RWPE2 (cell line): ENCODE measurements at regions not wholly inside any gene's neighbourhood (a gene's known extent, or its start where the extent isn't known, plus 50 kb on each side); places are given as distances from the start of the nearest gene placed in this dataset.

Experiments used
- ATAC-seq: fragments of 200-7000 bp; cut with Tn5 transposase; 3 replicates; pipeline ENCODE4 v1.9.1; 2021; ENCODE audit warnings: low read depth
- DNase-seq: peaks from one replicate; pipeline ENCODE4 v3.0.0-alpha.2; 2020; ENCODE audit warnings: low spot score
- H3K27ac ChIP-seq: fragments of 450-650 bp; 2 replicates; pipeline ENCODE4 v1.5.1; 2017; ENCODE audit warnings: mild to moderate bottlenecking; ENCODE audit not compliant: poor library complexity, severe bottlenecking
- H3K27me3 ChIP-seq: fragments of 250-450 bp; sonication (Bioruptor Pico); 2 replicates; pipeline ENCODE4 v1.5.1; 2021; ENCODE audit warnings: mild to moderate bottlenecking, moderate library complexity; ENCODE audit not compliant: insufficient read depth, poor library complexity, severe bottlenecking
- H3K36me3 ChIP-seq: fragments of 250-450 bp; sonication (Bioruptor Pico); 2 replicates; pipeline ENCODE4 v1.5.1; 2020; ENCODE audit warnings: low read depth, mild to moderate bottlenecking, moderate library complexity
- H3K4me1 ChIP-seq: fragments of 250-450 bp; sonication (Bioruptor Pico); 2 replicates; pipeline ENCODE4 v1.5.1; 2021; ENCODE audit warnings: mild to moderate bottlenecking, moderate library complexity; ENCODE audit not compliant: insufficient read depth, poor library complexity, severe bottlenecking
- H3K4me3 ChIP-seq: fragments of 250-450 bp; sonication (Bioruptor Pico); 2 replicates; pipeline ENCODE4 v1.5.1; 2021; ENCODE audit warnings: mild to moderate bottlenecking, moderate library complexity; ENCODE audit not compliant: severe bottlenecking
- H3K9me3 ChIP-seq: fragments of 250-450 bp; sonication (Bioruptor Pico); 2 replicates; pipeline ENCODE4 v1.5.1; 2021; ENCODE audit warnings: mild to moderate bottlenecking, moderate library complexity; ENCODE audit not compliant: severe bottlenecking
- TF ChIP-seq, protein P1 (sequence below): fragments of 450-650 bp; IDR thresholded peaks from one replicate; pipeline ENCODE4 v1.5.1; 2017; ENCODE audit warnings: mild to moderate bottlenecking, moderate library complexity; ENCODE audit not compliant: poor library complexity, severe bottlenecking

DNA sequence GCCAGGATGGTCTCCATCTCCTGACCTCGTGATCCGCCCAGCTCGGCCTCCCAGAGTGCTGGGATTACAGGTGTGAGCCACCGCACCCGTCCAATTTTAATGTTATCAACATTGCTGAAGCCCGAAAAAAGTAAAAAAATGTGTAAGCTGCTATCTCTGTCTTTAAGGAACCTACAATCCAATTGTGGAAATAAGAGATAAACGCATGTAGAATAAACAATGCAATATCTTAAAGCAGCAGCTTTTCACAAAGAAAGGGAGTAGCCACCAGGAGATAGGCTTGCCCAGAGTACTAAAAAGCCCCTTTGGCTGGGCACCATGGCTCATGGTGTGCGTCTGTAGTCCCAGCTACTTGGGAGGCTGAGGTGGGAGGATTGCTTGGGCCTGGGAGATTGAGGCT is 282.9 kb upstream of the LYZL1 start:
- TF ChIP-seq, protein P1, sequence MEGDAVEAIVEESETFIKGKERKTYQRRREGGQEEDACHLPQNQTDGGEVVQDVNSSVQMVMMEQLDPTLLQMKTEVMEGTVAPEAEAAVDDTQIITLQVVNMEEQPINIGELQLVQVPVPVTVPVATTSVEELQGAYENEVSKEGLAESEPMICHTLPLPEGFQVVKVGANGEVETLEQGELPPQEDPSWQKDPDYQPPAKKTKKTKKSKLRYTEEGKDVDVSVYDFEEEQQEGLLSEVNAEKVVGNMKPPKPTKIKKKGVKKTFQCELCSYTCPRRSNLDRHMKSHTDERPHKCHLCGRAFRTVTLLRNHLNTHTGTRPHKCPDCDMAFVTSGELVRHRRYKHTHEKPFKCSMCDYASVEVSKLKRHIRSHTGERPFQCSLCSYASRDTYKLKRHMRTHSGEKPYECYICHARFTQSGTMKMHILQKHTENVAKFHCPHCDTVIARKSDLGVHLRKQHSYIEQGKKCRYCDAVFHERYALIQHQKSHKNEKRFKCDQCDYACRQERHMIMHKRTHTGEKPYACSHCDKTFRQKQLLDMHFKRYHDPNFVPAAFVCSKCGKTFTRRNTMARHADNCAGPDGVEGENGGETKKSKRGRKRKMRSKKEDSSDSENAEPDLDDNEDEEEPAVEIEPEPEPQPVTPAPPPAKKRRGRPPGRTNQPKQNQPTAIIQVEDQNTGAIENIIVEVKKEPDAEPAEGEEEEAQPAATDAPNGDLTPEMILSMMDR = no peak
- H3K27me3 ChIP-seq = peaks cover 2% of the 10 kb centered on the region
- ATAC-seq = no peak

DNA sequence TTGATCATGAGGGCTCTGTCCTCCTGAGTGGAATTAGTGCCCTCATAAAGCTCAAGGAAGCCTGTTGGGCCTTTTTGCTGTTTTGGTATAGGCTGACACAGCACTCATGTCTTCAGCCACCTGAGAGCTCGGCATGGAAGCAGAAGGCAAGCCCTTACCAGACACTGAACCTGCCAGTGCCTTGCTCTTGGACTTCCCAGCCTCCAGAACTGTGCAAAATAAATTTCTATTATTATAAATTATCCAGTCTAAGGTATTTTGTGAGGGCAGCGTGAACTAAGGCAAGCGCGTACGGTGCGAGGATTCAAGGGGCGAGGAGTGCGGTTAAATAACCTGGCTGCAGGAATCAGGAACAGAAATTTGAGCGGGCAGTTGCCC is 281.5 kb upstream of the LYZL1 start:
- H3K4me3 ChIP-seq = no peak overlapping the region
- no peaks in the 10 kb centered on the region for H3K9me3 ChIP-seq
- peaks cover 4% of the 10 kb centered on the region for H3K27me3 ChIP-seq
- H3K4me1 ChIP-seq = no peaks in the 10 kb centered on the region
- no peaks in the 10 kb centered on the region for H3K36me3 ChIP-seq
- TF ChIP-seq, protein P1 = no peak
- DNase-seq = no peak
- no peak overlapping the region for H3K27ac ChIP-seq
- ATAC-seq = no peak

More for the DNA sequence above, 282.9 kb upstream of the LYZL1 start:
- no peak overlapping the region for H3K4me3 ChIP-seq
- H3K4me1 ChIP-seq = no peaks in the 10 kb centered on the region
- no peaks in the 10 kb centered on the region for H3K36me3 ChIP-seq
- DNase-seq = no peak
- no peak overlapping the region for H3K27ac ChIP-seq
- no peaks in the 10 kb centered on the region for H3K9me3 ChIP-seq

DNA sequence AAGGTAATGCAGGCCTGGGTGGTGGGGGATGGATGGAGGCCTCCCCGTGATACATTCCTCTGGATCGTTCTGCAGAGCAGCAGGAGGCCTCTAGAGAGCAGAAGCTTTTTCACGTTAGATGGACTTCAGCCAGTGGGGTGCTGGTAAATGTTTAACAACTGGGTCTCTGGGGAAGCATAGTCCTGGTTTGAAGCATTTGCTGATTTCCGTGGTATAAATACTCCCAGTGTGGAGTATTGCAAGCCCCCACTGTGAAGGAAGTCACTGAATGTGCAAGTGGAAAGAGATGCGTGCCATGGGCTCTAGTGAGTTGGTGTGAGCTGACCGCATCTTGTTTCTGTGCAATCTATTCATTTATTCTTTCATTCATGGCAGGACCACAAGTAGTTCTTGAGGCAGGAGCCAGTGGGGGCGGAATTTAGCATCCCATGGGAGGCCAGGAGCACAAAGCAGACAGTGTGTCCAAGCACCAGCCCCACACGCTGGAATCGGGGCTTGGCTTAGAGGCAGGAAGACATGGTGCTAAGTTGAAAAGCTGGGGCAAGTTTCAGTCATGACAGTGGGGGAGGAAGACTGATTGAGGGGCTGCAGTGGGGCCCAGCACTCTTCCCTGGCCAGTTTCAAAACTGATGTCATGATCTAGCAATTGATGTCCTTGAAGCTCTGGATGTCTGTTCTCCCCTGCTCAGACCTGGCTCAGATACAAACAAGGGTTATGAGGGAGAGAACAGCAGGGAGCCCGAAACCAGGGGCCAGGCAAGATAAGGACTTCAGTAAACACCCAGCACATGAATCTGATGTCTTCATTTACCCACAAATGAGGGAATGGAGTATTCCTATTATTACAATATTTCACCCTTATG is 280.9 kb upstream of the LYZL1 start:
- ATAC-seq = no peak
- no peak for DNase-seq
- Histone ChIP-seq H3K27ac (no peak overlapping the region), H3K9me3 (no peaks in the 10 kb centered on the region), H3K27me3 (peaks cover 4% of the 10 kb centered on the region), H3K36me3 (no peaks in the 10 kb centered on the region), H3K4me1 (no peaks in the 10 kb centered on the region), H3K4me3 (no peak overlapping the region)
- TF ChIP-seq, protein P1 = no peak

DNA sequence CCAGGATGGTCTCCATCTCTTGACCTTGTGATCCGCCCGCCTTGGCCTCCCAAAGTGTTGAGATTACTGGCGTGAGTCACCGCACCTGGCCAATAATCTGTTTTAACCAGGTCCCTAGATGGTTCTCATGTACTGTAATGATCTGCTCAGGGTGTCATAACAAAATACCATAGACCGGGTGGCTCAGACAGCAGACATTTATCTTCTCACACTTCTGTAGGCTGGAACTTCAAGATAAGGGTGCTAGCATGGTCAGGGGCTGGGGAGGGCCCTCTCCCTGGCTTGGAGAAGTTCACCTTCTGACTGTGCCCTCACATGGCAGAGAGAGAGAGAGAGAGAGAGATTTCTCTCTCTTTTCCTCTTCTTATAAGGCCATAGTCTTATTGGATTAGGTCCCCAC is 279.4 kb upstream of the LYZL1 start:
- Histone ChIP-seq H3K36me3 (no peaks in the 10 kb centered on the region), H3K9me3 (no peaks in the 10 kb centered on the region), H3K4me3 (no peak overlapping the region), H3K27ac (no peak overlapping the region), H3K27me3 (peaks cover 9% of the 10 kb centered on the region), H3K4me1 (no peaks in the 10 kb centered on the region)
- ATAC-seq (no peak), DNase-seq (no peak)
- TF ChIP-seq, protein P1 = no peak

DNA sequence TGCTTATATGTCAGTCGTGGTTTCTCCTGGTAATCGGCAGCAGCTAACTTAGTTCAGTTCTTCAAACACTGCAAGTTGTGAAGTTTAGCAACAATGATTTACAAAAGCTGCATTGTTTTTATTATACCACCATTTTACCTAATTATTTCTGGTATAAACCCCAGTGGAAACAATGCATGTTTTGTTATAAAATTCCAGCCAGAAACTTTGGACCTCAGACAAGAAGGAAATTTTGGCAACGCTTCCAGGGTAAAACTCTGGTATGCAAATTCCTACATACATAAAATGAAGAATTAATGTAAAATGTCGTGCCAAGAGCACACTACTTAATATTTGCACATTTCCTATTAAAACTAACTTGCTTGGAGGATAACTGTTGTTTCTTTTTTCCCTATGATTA is 277.4 kb upstream of the LYZL1 start:
- Histone ChIP-seq H3K27me3 (peaks cover 11% of the 10 kb centered on the region), H3K9me3 (no peaks in the 10 kb centered on the region), H3K27ac (no peak overlapping the region), H3K4me3 (no peak overlapping the region), H3K36me3 (no peaks in the 10 kb centered on the region), H3K4me1 (no peaks in the 10 kb centered on the region)
- no peak for DNase-seq
- no peak for ATAC-seq
- TF ChIP-seq, protein P1 = no peak
